ENCODE measurements at regions not wholly inside any gene's neighbourhood (a gene's known extent, or its start where the extent isn't known, plus 50 kb on each side); places are given as distances from the start of the nearest gene placed in this dataset.
"Not testable (repeated sequence)": the region's sequence is repeated elsewhere in the genome, so short reads cannot be mapped to it uniquely, and the experiment has no call there.

DNA sequence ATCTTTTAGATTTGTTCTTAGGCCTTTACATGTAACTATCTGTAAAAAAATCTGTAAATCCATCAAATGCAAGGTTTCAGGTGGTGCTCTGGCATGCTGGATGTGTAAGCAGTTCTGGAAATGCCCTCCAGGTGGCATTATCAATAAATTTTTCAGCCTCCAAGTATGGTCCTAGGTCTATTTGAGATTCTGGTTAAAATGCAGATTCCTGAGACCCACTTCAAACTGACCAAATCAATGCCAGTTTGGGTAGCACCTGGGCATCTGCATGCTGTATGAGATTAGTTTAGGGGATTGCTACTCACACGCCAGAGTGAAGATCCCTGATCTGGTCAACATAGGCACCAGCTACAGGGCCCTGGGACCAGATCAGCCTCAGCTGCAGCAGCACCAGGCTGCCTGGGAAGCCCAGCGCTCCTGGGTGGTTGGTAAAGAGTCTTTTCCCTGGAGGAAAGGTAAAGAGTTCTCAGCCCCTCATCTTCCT lies 507.3 kb upstream of the CITED2 start:
- DNase-seq = no peak

DNA sequence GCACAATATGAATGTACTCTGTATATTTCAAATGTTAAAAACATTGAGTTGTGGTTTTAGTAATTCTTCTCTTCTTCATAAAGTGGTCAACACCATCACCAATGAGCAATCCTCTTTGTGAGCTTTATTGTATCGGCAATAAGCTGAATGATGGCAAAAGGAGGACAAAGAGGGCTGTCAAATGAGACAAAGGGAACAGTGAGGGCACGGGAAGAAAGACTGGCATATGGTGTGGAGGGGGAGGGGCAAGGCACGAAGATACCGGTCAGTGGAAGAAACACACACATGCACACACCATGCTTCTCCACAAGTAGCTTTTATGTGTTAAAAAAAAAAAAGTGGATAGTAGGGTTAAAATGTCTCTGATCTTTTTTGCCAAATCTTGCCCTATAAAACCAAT lies 506.8 kb upstream of the CITED2 start:
- DNase-seq = no peak

GRCh38 chr6:139879823-139880356 lies 505.4 kb upstream of the CITED2 start:
- no peak for DNase-seq

GRCh38 chr6:139879241-139879640 lies 504.8 kb upstream of the CITED2 start:
- not testable (repeated sequence) for DNase-seq

DNA sequence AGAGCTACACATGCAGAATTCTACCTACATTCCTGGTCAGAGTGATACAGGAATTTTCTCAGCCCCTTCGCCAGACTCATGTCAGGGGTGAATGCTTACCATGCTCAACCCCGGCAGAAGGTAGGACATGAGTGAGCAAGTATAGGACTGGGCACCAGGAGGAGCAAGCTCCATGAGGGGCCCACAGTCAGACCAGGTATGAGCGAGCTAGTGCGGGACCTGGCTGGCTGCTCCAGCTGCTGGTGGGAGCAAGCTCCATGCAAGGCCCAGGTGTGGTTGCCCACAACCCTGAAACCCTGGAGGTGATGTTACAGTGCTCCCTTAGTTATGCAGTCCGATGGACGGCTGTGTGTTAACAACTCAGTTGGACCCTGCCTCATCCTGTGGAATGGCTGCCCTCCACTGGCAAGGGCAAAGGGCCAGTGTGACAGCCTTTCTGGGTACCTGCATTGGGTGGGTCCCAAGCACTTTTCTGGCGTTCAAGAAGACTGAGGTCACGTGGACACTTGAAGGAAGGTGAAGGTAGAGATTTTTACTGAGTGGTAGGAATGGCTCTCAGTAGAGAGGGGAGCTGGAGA lies 503.5 kb upstream of the CITED2 start:
- DNase-seq = no peak

- DNase-seq = no peak
These were observed 498.2 kb upstream of the CITED2 start for GRCh38 chr6:139872665-139873064.

GRCh38 chr6:139871803-139872510 lies 497.5 kb upstream of the CITED2 start:
- no peak for DNase-seq

GRCh38 chr6:139871165-139871710 lies 496.8 kb upstream of the CITED2 start:
- no peak for DNase-seq

GRCh38 chr6:139868576-139868975 lies 494.1 kb upstream of the CITED2 start:
- no peak for DNase-seq

DNA sequence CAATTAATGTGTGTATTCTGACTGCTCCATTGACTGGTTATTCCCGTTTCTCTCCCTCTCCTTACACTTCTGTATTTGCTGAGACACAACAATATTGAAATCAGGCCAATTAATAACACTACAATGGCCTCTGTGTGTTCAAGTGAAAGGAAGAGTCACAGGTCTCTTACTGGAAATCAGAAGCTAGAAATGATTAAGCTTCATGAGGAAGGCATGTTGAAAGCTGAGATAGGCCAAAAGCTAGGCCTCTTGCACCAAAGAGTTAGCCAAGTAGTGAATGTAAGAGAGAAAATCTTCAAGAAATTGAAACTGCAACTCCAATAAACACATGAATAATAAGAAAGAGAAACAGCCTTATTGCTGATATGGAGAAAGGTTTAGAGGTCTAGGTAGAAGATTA lies 489.5 kb upstream of the CITED2 start:
- no peak for DNase-seq

DNA sequence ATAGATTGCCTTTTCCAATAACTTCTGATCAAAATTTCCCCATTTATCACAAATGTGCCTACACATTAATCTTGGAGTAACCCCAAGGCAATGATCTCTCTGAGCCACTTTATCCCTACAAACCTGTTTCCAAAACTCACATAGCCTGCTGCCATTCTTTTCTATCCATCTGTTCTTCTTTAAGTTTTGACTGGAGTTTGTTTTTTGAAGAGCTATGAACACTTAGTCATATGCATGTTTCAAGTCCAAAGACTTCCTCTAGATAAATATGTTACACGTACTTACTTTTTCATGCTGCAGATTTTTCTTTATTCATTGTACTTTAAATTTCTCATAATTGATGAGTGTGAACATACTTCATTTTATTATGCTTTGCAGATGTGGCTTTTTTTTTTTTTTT lies 488.9 kb upstream of the CITED2 start:
- no peak for DNase-seq

- DNase-seq = no peak
These were observed 487.9 kb upstream of the CITED2 start for GRCh38 chr6:139862311-139862710.

GRCh38 chr6:139860203-139860602 lies 485.8 kb upstream of the CITED2 start:
- no peak for DNase-seq

DNA sequence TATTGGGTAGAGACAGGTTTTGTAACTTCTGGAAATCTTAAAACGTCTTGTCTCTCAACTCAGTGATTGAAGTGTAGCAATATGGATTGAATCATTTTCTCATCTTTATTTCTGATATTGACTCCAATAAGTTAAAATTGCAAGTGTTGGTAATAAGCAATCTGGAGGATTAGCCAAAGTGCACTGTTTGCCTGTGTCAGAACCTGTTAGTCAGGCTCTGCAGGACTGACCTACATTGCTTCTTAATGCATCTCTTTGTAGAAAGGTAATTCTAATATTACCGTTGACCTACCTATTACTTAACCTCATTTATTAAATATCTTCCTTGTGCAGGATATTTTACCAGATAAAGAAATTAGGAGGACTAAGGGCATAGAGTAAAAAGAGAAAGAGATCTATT lies 484.0 kb upstream of the CITED2 start:
- DNase-seq = no peak

DNA sequence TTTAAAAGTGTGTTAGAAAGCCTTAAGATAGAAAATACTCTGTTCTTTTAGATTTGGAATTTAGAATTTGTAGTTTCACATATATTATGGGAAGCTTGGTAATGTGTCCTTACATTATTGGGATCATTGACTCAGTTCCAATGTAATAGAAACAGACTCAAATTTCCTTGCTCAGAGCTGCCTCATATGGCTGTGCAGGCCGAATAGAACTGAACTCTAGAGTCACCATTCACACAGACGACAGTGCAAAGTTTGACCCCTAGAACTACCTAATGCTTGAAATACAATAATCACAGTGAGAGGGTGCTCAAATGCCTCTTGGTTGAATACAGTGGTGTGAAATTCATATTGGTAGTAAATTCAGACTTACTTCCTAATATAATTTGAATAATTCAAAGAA lies 482.7 kb upstream of the CITED2 start:
- no peak for DNase-seq

- no peak for DNase-seq
These were observed 482.1 kb upstream of the CITED2 start for GRCh38 chr6:139856562-139856961.

GRCh38 chr6:139855671-139856311 lies 481.3 kb upstream of the CITED2 start:
- no peak for DNase-seq

- no peak for DNase-seq
These were observed 479.0 kb upstream of the CITED2 start for GRCh38 chr6:139853302-139853992.

DNA sequence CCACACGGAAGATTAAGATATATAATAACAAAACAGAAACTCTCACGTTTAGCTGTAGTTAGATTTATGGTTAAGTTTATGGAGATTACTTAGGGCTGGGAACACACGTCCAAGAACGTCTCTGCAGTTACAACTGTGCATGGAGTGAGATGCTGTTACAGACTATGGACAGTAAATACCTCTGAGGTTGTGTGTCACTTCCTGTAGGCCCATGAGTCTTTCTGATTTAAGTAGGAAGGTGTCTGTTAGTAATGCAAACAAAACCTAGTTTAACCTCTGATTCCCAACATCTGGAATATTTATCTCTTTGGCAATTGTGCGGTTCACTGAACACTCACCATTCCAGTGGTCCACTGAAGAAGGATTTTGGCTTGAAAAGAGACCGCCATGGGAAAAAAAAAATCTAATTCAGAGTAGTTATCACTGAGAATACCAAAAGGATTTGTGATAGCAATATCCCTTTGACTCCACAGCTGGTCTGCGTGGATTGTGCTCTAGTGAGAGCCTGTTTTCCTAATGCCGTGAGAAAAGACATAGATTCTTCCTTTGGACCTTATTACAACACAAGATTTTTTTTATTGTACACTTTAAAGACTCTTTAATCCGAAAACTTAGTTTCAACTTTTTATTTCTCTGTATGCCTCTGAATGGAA lies 478.2 kb upstream of the CITED2 start:
- DNase-seq = no peak

DNA sequence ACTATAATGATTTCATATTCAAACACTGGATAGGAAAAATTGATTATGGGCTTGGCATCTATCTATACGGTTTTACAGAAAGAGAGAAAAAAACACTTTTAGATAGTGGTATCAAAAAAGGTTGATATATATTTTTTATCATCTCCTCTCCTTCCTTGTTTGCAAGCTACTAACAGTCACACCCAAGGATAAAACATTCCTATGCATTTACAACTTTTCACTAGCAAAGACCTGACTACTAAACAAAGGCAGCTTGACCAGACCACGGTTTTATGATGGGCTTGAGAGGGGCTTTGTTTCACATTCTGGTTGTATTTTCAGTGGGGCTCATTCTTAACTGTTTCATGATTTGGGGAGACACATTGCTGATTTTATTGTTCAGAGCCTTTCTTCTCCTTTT lies 477.6 kb upstream of the CITED2 start:
- no peak for DNase-seq

DNA sequence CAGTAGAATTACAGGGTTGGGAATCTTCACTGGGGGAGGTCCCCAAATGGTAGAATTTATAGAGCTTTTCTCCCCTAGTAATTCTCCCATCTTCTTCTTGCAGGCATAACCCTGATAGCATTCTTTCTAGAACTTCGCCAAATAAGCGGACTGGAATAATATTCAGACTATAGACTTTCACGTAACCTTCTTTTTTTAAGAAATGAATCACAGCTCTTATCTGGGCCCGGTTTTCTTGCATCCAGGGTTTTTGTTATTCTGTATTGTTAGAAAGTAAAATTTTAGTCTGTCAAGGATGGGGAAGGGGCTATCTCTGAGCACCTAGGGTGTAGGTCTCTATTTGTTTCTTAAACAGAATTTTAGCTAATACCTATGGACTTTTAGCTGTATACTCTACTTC lies 476.8 kb upstream of the CITED2 start:
- DNase-seq = no peak

- no peak for DNase-seq
These were observed 476.1 kb upstream of the CITED2 start for GRCh38 chr6:139850512-139850911.

DNA sequence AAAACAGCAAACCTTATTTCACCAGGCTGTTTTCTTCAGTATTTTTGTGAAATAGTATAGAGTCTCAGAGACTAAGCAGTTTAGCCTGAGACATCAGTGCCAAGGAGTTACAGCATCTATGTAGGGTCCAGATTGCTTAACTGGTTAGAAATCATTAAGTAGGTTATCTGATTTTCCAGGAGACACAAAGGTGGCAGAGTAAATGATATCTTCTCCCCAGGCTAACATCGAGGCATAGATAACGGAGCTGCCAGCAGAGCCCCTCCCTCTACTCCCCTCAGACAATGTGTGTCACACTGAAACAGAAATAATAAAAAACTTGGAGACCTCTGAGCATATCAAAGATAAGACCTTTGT lies 473.0 kb upstream of the CITED2 start:
- no peak for DNase-seq

Measured in right forelimb (tissue), 1 donor.